Iris pigment epithelial cell (primary cell): ENCODE measurements at regions not wholly inside any gene's neighbourhood (a gene's known extent, or its start where the extent isn't known, plus 50 kb on each side); places are given as distances from the start of the nearest gene placed in this dataset.

ENCODE experiments used
- DNase-seq: peaks from one replicate; pipeline ENCODE4 v3.0.0-alpha.2; 2011; ENCODE audit warnings: low read depth

GRCh38 chr21:16013570-16013969, 283.8 kb downstream of the USP25 start:
- no peak for DNase-seq

DNA sequence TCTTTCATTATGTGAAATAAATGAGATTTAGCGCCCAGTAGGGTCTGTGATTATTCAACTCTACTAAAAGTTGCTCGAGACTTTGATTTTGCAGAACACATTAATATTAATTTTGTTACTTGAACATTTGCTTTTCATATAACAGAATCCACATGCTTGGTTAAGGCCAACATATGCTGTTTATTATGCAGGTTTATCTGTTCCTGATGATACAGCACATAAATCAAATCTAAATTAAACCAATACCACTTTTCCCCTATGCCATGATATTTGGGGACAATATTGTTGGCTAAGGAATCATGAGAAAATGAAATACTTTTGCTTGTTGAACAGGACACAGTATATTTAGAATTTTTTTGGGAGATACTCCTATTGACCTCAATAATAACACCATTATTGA, 291.1 kb downstream of the USP25 start:
- DNase-seq: no peak

GRCh38 chr21:16022116-16022515, 292.3 kb downstream of the USP25 start:
- no peak for DNase-seq

- no peak for DNase-seq
Measured at GRCh38 chr21:16022921-16023320, 293.1 kb downstream of the USP25 start.

GRCh38 chr21:16028142-16028541, 298.4 kb downstream of the USP25 start:
- no peak for DNase-seq

DNA sequence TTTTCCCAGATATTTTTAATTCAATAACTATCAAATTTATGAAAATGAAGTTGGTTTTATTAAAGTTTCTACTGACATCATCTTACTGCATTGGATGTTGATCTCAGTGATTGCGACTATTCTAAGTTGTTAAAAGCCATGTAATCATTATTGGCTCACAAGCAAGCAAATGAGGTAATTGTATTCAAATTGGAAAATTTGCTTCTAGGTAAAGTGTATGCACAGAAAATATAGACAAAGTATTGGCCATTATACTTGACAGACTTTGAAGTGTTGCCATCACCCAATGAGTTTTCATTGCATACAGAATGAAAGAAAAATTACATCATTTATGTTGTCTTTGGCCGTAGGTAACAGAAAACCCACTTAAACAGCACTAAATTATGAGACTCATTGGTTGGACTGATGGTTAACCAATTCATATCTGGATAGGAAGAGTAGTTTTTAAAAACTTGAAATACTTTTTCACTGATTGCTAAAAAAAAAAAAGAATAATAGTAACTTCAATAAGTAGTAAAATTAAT, 299.2 kb downstream of the USP25 start:
- DNase-seq: no peak

DNA sequence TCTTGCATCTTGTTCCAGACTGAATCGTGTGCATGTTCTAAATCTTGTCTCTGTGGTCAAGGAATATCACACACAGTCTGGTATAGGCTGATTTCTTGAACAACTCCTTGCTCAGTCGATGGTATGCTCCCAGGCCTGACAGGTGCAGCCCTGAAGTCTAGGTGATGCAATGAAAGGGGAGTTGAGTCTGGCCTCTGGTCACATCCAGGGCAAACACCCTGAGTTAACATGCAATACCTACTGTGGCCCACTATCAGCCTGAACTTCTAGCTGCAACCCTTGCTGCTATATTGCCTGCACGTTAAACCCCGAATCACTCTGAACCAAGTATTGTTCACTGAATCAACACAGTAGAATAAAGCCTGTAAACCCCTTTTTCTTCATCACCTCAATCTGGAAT, 303.4 kb downstream of the USP25 start:
- no peak for DNase-seq

GRCh38 chr21:16034446-16035190, 304.8 kb downstream of the USP25 start:
- DNase-seq: no peak

GRCh38 chr21:16037421-16037955, 307.7 kb downstream of the USP25 start:
- peak; percentile 30 for DNase-seq

- DNase-seq: peak; percentile 65
Measured at GRCh38 chr21:16040601-16041000, 310.8 kb downstream of the USP25 start.

DNA sequence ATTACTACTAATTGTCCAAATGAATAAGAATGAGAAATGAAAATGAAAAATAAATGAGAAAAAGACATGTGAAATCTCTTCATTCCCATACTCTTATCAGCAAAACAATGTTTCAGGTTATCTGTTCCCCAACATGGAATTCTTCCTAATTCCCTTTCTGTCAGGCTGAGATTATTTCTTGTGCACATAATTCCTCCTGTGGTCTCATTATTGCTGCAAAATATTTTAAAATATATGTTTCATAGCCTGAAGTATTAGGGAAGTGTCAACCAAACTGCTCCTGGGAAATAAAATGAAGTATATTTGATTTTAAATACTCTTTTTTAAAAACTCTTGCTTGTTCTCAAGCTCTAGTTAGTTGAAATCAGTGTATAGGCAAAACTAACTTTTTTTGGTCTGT, 314.9 kb downstream of the USP25 start:
- no peak for DNase-seq

- DNase-seq: peak; percentile 48
Measured at GRCh38 chr21:16046656-16047330, 317.0 kb downstream of the USP25 start.

DNA sequence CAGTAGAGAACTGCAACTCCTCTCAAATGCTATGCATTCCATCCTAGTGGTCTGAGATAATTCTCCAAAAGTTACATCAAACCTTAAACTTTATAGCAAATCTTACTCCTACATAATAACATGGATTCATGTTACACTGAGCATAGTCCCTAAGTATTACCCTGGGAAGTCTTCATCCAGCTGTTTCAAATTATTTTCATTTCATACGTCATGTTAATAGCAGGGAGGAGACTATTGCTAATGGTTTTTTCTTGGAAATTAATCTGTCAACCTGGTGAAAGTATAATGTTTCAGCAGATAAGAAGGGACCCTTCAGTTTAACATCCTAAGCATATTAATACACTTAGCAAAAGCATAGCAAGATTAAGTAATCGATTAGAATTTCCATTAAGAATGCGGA, 318.1 kb downstream of the USP25 start:
- DNase-seq: peak; percentile 28

- DNase-seq: no peak
Measured at GRCh38 chr21:16055014-16055413, 325.2 kb downstream of the USP25 start.

GRCh38 chr21:16058896-16059295, 329.1 kb downstream of the USP25 start:
- no peak for DNase-seq

DNA sequence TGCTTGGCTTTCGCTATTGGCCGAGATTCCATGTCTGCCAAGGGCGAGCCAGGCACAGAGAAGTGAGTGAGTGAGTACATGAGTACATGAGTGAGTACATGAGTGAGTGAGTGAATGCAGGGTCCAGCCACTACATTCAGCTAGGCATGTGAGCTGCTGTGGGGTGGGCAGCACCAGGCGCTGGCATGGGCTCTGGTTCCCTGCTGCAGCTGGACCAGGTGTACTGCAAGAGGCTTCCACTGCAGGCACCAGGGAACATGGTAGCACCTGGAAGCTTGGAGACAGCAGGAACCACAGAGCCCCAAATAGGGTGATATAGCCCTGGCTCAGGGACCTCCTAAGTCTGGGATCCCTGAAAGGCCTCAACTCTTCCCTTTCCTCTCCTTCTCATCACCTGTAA, 330.2 kb downstream of the USP25 start:
- DNase-seq: no peak

DNA sequence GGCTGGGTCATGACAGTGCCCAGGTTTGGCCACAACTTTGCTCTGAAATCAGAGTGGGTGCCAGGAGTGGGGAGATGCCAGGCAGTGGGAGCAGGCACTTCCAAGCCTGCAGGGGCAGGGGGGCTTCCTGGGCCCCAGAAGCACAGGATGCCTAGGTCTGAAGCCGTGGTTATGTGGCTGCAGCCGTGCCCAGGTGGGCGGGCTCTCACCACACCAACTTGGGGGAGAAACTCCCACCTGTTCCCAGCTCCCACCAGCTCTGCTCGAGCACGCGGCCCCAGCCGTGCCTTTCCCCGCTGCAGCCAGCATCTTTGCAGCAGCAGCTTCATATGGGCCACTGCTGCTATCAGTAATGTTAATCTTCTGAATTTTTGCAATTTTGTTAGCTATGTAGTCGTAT, 331.4 kb downstream of the USP25 start:
- DNase-seq: no peak

GRCh38 chr21:16069178-16070112, 339.7 kb downstream of the USP25 start:
- DNase-seq: no peak

DNA sequence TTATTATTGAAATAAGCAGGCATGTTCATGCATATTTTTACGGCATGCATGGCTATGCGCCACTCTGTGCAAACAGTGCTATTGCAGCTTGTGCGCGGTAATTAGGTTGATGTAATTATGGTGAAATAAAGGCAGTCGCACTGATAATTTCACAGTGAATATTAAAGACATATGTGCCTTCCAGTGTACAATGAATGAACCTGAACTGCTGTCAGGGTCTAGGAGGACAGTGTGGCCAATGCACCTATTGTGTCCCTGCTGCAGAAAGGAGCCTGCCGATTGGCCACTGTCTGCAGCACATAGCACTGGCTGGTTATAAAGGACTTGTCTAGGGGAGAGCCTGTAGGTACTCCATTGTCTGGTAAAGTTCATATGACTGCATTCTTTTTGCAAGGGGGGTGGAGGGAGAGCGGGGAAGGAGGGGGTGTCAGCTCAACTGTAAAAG, 340.4 kb downstream of the USP25 start:
- DNase-seq: peak; percentile 39

- peak; percentile 65 for DNase-seq
Measured at GRCh38 chr21:16071092-16071491, 341.3 kb downstream of the USP25 start.

GRCh38 chr21:16071761-16072160, 342.0 kb downstream of the USP25 start:
- DNase-seq: no peak

- no peak for DNase-seq
Measured at GRCh38 chr21:16072221-16072620, 342.4 kb downstream of the USP25 start.
